ENCODE measurements at regions not wholly inside any gene's neighbourhood (a gene's known extent, or its start where the extent isn't known, plus 50 kb on each side); places are given as distances from the start of the nearest gene placed in this dataset.

- no peak overlapping the region for H3K27ac Mint-ChIP-seq
- TF ChIP-seq ZNF331 (CRISPR knock-in tag; IDR thresholded peaks at IDR 0.05; ENCODE audit: low read depth): no peak
- TF ChIP-seq ZNF462 (CRISPR knock-in tag; IDR thresholded peaks at IDR 0.05): no peak
- TF ChIP-seq STAT1 (IDR thresholded peaks at IDR 0.05; ENCODE audit: unreplicated experiment): no peak
- TF ChIP-seq EZH2phosphoT487 (IDR thresholded peaks at IDR 0.05; ENCODE audit: unreplicated experiment): no peak
- no peak for TF ChIP-seq JUNB (IDR thresholded peaks at IDR 0.05; ENCODE audit: unreplicated experiment)
- TF ChIP-seq ETS1 (IDR thresholded peaks at IDR 0.05): no peak
- no peak for TF ChIP-seq ZNF114 (CRISPR knock-in tag; IDR thresholded peaks at IDR 0.05)
- no peak for TF ChIP-seq NANOG (IDR thresholded peaks at IDR 0.05; ENCODE audit: borderline replicate concordance)
- no peak for TF ChIP-seq REST (IDR thresholded peaks at IDR 0.05; ENCODE audit: unreplicated experiment)
- no peak for TF ChIP-seq EZH2 (IDR thresholded peaks at IDR 0.05; ENCODE audit: low read depth, unreplicated experiment)
- Histone ChIP-seq H3K4me2 (no peak overlapping the region), H3K4me1 (ENCODE audit: insufficient read depth) (no peaks in the 10 kb centered on the region), H3F3A (replicated peaks; ENCODE audit: low read depth) (no peaks in the 10 kb centered on the region), H3K27ac (ENCODE audit: low read depth) (no peak overlapping the region), H3K9me2 (ENCODE audit: insufficient read depth) (no peaks in the 10 kb centered on the region), H2AFZ (no peak overlapping the region), H4K20me1 (replicated peaks; ENCODE audit: insufficient read depth) (no peaks in the 10 kb centered on the region), H3K79me2 (replicated peaks; ENCODE audit: insufficient read depth) (no peaks in the 10 kb centered on the region), H3K27me3 (ENCODE audit: insufficient read depth) (no peaks in the 10 kb centered on the region), H3K36me3 (ENCODE audit: insufficient read depth) (no peaks in the 10 kb centered on the region), H3K4me3 (no peak overlapping the region)
- H3K4me1 Mint-ChIP-seq: no peaks in the 10 kb centered on the region
- no peak for DNase-seq (ENCODE audit: low spot score)
- H3K9me3 Mint-ChIP-seq: peaks cover 95% of the 10 kb centered on the region
- ATAC-seq: no peak
- H3K27me3 Mint-ChIP-seq (ENCODE audit: insufficient read depth, low read depth, poor library complexity): no peaks in the 10 kb centered on the region
- H3K36me3 Mint-ChIP-seq (ENCODE audit: low read depth): peaks cover 19% of the 10 kb centered on the region
- H3K4me3 Mint-ChIP-seq: no peak overlapping the region
These were observed 1188.2 kb upstream of the TMEM132C start for GRCh38 chr12:127078577-127079350.
